ENCODE measurements at regions not wholly inside any gene's neighbourhood (a gene's known extent, or its start where the extent isn't known, plus 50 kb on each side); places are given as distances from the start of the nearest gene placed in this dataset.

- no peaks in the 10 kb centered on the region for H3K27me3 ChIP-seq (ENCODE audit: control insufficient read depth in 2 of 2, insufficient read depth in 2 of 2, low read length in 2 of 2)
- ChIA-PET CTCF (no interaction called here), POLR2A (interaction anchor here (0.6 kb wide), 1 partner anchor 15 kb away, joined by 3 read pairs; no protein-coding TSS in a partner anchor)
- DNase-seq: no peak
- ATAC-seq: no peak
- H3K9me3 Mint-ChIP-seq: peaks cover 0 to 10% (median 0%) of the 10 kb centered on the region in 11 donors
- no peaks in the 10 kb centered on the region for H3K36me3 Mint-ChIP-seq
- no peaks in the 10 kb centered on the region for H3K4me1 ChIP-seq (ENCODE audit: control insufficient read depth in 2 of 2, insufficient read depth in 2 of 2, low read length in 2 of 2)
- intact Hi-C loops (cut with micrococcal nuclease): no loop called here
- no peaks in the 10 kb centered on the region for H3K27me3 Mint-ChIP-seq
- no peaks in the 10 kb centered on the region for H3K9me3 ChIP-seq (ENCODE audit: control insufficient read depth in 2 of 3, low read length in 3 of 3)
- no peak overlapping the region for H3K4me3 ChIP-seq (ENCODE audit: low read length)
- no peaks in the 10 kb centered on the region for H3K36me3 ChIP-seq (ENCODE audit: control insufficient read depth in 2 of 3, insufficient read depth in 3 of 3, low read length in 3 of 3)
- H3K27ac Mint-ChIP-seq: no peak overlapping the region
- H3K4me1 Mint-ChIP-seq: no peaks in the 10 kb centered on the region
- no peak overlapping the region for H3K27ac ChIP-seq (ENCODE audit: low read depth, low read length)
- H3K4me3 Mint-ChIP-seq: no peak overlapping the region
Measured at GRCh38 chr3:22475665-22476240, 724.7 kb upstream of the ZNF385D start.

- DNase-seq (no peak), ATAC-seq (no peak)
- Histone ChIP-seq H3K27me3 (ENCODE audit: control insufficient read depth in 2 of 2, insufficient read depth in 2 of 2, low read length in 2 of 2) (no peaks in the 10 kb centered on the region), H3K27ac (ENCODE audit: low read depth, low read length) (no peak overlapping the region), H3K36me3 (ENCODE audit: control insufficient read depth in 2 of 3, insufficient read depth in 3 of 3, low read length in 3 of 3) (no peaks in the 10 kb centered on the region), H3K4me1 (ENCODE audit: control insufficient read depth in 2 of 2, insufficient read depth in 2 of 2, low read length in 2 of 2) (no peaks in the 10 kb centered on the region), H3K9me3 (ENCODE audit: control insufficient read depth in 2 of 3, low read length in 3 of 3) (no peaks in the 10 kb centered on the region), H3K4me3 (ENCODE audit: low read length) (no peak overlapping the region)
- Mint-ChIP-seq H3K36me3 (no peaks in the 10 kb centered on the region), H3K4me1 (no peaks in the 10 kb centered on the region), H3K9me3 (peaks cover 0 to 10% (median 0%) of the 10 kb centered on the region in 11 donors), H3K4me3 (no peak overlapping the region), H3K27me3 (no peaks in the 10 kb centered on the region), H3K27ac (no peak overlapping the region)
- POLR2A ChIA-PET: no interaction called here
- intact Hi-C loops (cut with micrococcal nuclease): no loop called here
- CTCF ChIA-PET: no interaction called here
Measured at GRCh38 chr3:22476976-22477375, 726.0 kb upstream of the ZNF385D start.

- Histone ChIP-seq H3K27me3 (ENCODE audit: control insufficient read depth in 2 of 2, insufficient read depth in 2 of 2, low read length in 2 of 2) (no peaks in the 10 kb centered on the region), H3K4me3 (ENCODE audit: low read length) (no peak overlapping the region), H3K4me1 (ENCODE audit: control insufficient read depth in 2 of 2, insufficient read depth in 2 of 2, low read length in 2 of 2) (no peaks in the 10 kb centered on the region), H3K36me3 (ENCODE audit: control insufficient read depth in 2 of 3, insufficient read depth in 3 of 3, low read length in 3 of 3) (no peaks in the 10 kb centered on the region), H3K9me3 (ENCODE audit: control insufficient read depth in 2 of 3, low read length in 3 of 3) (no peaks in the 10 kb centered on the region), H3K27ac (ENCODE audit: low read depth, low read length) (no peak overlapping the region)
- DNase-seq (no peak), ATAC-seq (no peak)
- H3K4me3 Mint-ChIP-seq: no peak overlapping the region
- H3K27me3 Mint-ChIP-seq: no peaks in the 10 kb centered on the region
- intact Hi-C loops (cut with micrococcal nuclease): no loop called here
- ChIA-PET CTCF (no interaction called here), POLR2A (no interaction called here)
- no peaks in the 10 kb centered on the region for H3K4me1 Mint-ChIP-seq
- H3K36me3 Mint-ChIP-seq: no peaks in the 10 kb centered on the region
- no peak overlapping the region for H3K27ac Mint-ChIP-seq
- peaks cover 0 to 5% (median 0%) of the 10 kb centered on the region in 11 donors for H3K9me3 Mint-ChIP-seq
Measured at GRCh38 chr3:22485954-22486353, 717.2 kb upstream of the UBE2E2 start.

- H3K27ac Mint-ChIP-seq: no peak overlapping the region
- DNase-seq: no peak
- Histone ChIP-seq H3K27me3 (ENCODE audit: control insufficient read depth in 2 of 2, insufficient read depth in 2 of 2, low read length in 2 of 2) (no peaks in the 10 kb centered on the region), H3K4me3 (ENCODE audit: low read length) (no peak overlapping the region), H3K36me3 (ENCODE audit: control insufficient read depth in 2 of 3, insufficient read depth in 3 of 3, low read length in 3 of 3) (no peaks in the 10 kb centered on the region), H3K4me1 (ENCODE audit: control insufficient read depth in 2 of 2, insufficient read depth in 2 of 2, low read length in 2 of 2) (no peaks in the 10 kb centered on the region), H3K9me3 (ENCODE audit: control insufficient read depth in 2 of 3, low read length in 3 of 3) (no peaks in the 10 kb centered on the region), H3K27ac (ENCODE audit: low read depth, low read length) (no peak overlapping the region)
- H3K4me3 Mint-ChIP-seq: no peak overlapping the region
- no peaks in the 10 kb centered on the region for H3K4me1 Mint-ChIP-seq
- ATAC-seq: no peak
- H3K36me3 Mint-ChIP-seq: no peaks in the 10 kb centered on the region
- ChIA-PET POLR2A (no interaction called here), CTCF (interaction anchor here (0.6 kb wide), 1 partner anchor 54 kb away, joined by 5 read pairs; no protein-coding TSS in a partner anchor)
- H3K27me3 Mint-ChIP-seq: no peaks in the 10 kb centered on the region
- peaks cover 0 to 4% (median 0%) of the 10 kb centered on the region in 11 donors for H3K9me3 Mint-ChIP-seq
- intact Hi-C loops (cut with micrococcal nuclease): no loop called here
Measured at GRCh38 chr3:22490747-22491146, 712.4 kb upstream of the UBE2E2 start.

- Mint-ChIP-seq H3K4me1 (no peaks in the 10 kb centered on the region), H3K9me3 (peaks cover 0 to 4% (median 0%) of the 10 kb centered on the region in 11 donors), H3K4me3 (no peak overlapping the region), H3K27me3 (no peaks in the 10 kb centered on the region), H3K36me3 (no peaks in the 10 kb centered on the region), H3K27ac (no peak overlapping the region)
- ChIA-PET POLR2A (no interaction called here), CTCF (no interaction called here)
- Histone ChIP-seq H3K4me1 (ENCODE audit: control insufficient read depth in 2 of 2, insufficient read depth in 2 of 2, low read length in 2 of 2) (no peaks in the 10 kb centered on the region), H3K27me3 (ENCODE audit: control insufficient read depth in 2 of 2, insufficient read depth in 2 of 2, low read length in 2 of 2) (no peaks in the 10 kb centered on the region), H3K4me3 (ENCODE audit: low read length) (no peak overlapping the region), H3K9me3 (ENCODE audit: control insufficient read depth in 2 of 3, low read length in 3 of 3) (no peaks in the 10 kb centered on the region), H3K27ac (ENCODE audit: low read depth, low read length) (no peak overlapping the region), H3K36me3 (ENCODE audit: control insufficient read depth in 2 of 3, insufficient read depth in 3 of 3, low read length in 3 of 3) (no peaks in the 10 kb centered on the region)
- ATAC-seq (no peak), DNase-seq (no peak)
- intact Hi-C loops (cut with micrococcal nuclease): no loop called here
Measured at GRCh38 chr3:22491344-22491743, 711.8 kb upstream of the UBE2E2 start.

GRCh38 chr3:22492342-22492741, 710.8 kb upstream of the UBE2E2 start:
- H3K27ac Mint-ChIP-seq: no peak overlapping the region
- no peak for ATAC-seq
- POLR2A ChIA-PET: no interaction called here
- H3K27me3 ChIP-seq (ENCODE audit: control insufficient read depth in 2 of 2, insufficient read depth in 2 of 2, low read length in 2 of 2): no peaks in the 10 kb centered on the region
- intact Hi-C loops (cut with micrococcal nuclease): no loop called here
- no peak for DNase-seq
- H3K27me3 Mint-ChIP-seq: no peaks in the 10 kb centered on the region
- peaks cover 0 to 7% (median 0%) of the 10 kb centered on the region in 11 donors for H3K9me3 Mint-ChIP-seq
- CTCF ChIA-PET: no interaction called here
- H3K36me3 Mint-ChIP-seq: no peaks in the 10 kb centered on the region
- H3K4me3 ChIP-seq (ENCODE audit: low read length): no peak overlapping the region
- no peaks in the 10 kb centered on the region for H3K36me3 ChIP-seq (ENCODE audit: control insufficient read depth in 2 of 3, insufficient read depth in 3 of 3, low read length in 3 of 3)
- H3K27ac ChIP-seq (ENCODE audit: low read depth, low read length): no peak overlapping the region
- no peaks in the 10 kb centered on the region for H3K9me3 ChIP-seq (ENCODE audit: control insufficient read depth in 2 of 3, low read length in 3 of 3)
- no peaks in the 10 kb centered on the region for H3K4me1 Mint-ChIP-seq
- H3K4me1 ChIP-seq (ENCODE audit: control insufficient read depth in 2 of 2, insufficient read depth in 2 of 2, low read length in 2 of 2): no peaks in the 10 kb centered on the region
- H3K4me3 Mint-ChIP-seq: no peak overlapping the region

- Histone ChIP-seq H3K36me3 (ENCODE audit: control insufficient read depth in 2 of 3, insufficient read depth in 3 of 3, low read length in 3 of 3) (no peaks in the 10 kb centered on the region), H3K4me1 (ENCODE audit: control insufficient read depth in 2 of 2, insufficient read depth in 2 of 2, low read length in 2 of 2) (no peaks in the 10 kb centered on the region), H3K27ac (ENCODE audit: low read depth, low read length) (no peak overlapping the region), H3K4me3 (ENCODE audit: low read length) (no peak overlapping the region), H3K9me3 (ENCODE audit: control insufficient read depth in 2 of 3, low read length in 3 of 3) (no peaks in the 10 kb centered on the region), H3K27me3 (ENCODE audit: control insufficient read depth in 2 of 2, insufficient read depth in 2 of 2, low read length in 2 of 2) (no peaks in the 10 kb centered on the region)
- ATAC-seq (no peak), DNase-seq (no peak)
- no peaks in the 10 kb centered on the region for H3K4me1 Mint-ChIP-seq
- H3K36me3 Mint-ChIP-seq: no peaks in the 10 kb centered on the region
- POLR2A ChIA-PET: no interaction called here
- no peak overlapping the region for H3K27ac Mint-ChIP-seq
- intact Hi-C loops (cut with micrococcal nuclease): no loop called here
- no peaks in the 10 kb centered on the region for H3K27me3 Mint-ChIP-seq
- CTCF ChIA-PET: no interaction called here
- H3K9me3 Mint-ChIP-seq: peaks cover 0 to 10% (median 0%) of the 10 kb centered on the region in 11 donors
- H3K4me3 Mint-ChIP-seq: no peak overlapping the region
Measured at GRCh38 chr3:22495241-22495640, 707.9 kb upstream of the UBE2E2 start.

Data from naive thymus-derived CD4-positive, alpha-beta T cell (primary cell).